ENCODE measurements at regions not wholly inside any gene's neighbourhood (a gene's known extent, or its start where the extent isn't known, plus 50 kb on each side); places are given as distances from the start of the nearest gene placed in this dataset.

DNA sequence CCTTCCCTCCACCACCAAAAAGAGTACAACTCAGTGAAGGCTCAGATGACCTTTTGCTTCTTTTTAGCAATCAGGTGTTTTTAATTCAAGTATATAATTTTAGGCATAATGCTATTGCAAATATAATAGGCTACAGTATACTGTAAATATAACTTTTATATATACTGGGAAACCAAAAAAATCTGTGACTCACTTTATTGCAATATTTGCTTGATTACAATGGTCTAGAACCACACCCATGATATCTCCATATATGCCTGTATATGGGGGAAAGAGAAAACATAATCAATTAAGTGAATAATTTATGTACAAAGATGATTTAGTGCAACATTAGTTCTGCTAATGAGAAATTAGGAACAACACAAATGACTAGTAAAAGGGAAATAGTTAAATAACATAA is 134.3 kb downstream of the TLE3 start:
- DNase-seq, result no peak

DNA sequence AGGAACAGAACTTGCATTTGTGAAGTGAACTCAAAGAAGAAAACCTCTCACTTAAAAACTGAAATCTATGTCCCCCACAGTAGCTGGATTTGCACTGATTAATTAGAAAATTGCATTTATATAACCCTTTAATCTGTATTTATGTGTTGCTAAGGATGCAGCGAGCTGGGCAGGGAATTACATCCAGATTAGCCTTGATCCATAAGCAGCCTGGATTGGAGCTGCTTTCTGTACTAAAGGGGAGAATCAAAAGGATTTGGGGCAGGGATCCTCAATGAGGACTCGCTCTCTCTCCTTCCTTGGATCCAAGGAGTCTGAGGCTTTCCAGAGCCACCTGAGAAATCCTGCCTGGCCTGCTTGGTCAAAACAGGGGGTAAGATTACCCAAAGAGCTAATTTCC is 125.9 kb downstream of the TLE3 start:
- DNase-seq, result no peak

DNA sequence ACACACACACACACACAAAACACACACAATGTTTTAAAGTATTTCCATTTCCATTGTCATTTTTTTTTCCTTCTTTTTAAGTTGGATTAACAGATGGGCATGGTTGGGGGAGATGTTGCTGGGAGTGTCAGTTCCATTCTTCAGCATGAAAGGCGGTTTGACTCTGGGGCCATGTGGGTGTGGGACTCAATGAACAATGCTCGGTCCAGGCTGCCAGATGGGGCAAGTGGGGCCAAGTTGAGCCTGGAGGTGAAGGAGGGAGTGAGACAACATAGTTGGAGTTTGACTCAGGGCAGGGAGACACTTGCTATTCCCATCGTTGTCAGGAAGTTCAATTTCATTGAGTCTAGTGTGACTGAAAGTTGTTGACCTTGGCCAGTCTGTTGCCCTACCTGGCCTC is 125.3 kb downstream of the TLE3 start:
- DNase-seq, result no peak

GRCh38 chr15:69973102-69973714 is 124.5 kb downstream of the TLE3 start:
- DNase-seq, result no peak

DNA sequence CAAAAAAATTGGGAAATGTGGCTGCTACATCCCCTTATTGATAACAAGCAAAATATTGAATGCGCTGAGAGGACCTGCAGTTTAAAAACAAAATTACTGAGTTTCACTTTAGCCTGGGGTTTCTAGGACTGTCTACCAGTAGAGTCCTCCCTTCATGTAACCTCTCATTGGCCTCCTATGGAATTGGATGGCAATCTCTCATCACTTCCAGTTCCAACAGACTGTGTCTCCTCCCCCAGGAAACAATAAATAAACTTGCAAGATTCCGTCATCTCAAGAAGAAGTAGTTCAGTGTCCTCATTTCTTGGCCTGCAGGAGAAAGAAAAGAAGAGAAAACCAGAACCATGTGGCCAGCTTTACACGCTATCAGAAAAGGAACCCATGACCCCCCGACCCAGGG is 123.8 kb downstream of the TLE3 start:
- no peak for DNase-seq

DNA sequence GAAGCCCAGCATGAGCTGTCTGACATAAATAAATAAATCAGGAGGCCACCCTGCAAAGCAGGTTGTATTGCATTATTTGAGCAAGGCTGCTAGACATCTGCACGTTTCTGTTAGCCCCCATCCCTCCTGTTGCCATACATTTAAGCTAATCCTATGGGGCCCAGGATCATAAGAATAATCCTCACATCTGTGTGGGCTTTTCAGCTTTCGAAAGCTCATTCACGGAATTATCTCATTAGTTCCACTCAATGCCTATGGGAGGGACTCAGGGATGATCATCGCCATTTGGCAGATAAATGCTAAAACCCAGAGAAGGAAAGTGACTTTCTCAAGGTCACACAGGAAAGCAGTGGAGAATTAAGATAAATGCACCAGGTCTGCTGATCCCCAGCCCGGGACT is 123.4 kb downstream of the TLE3 start:
- no peak for DNase-seq

- DNase-seq, result peak; percentile 31
Observed at GRCh38 chr15:69976366-69976994, 121.2 kb downstream of the TLE3 start.

- DNase-seq, result no peak
Observed at GRCh38 chr15:69978603-69979002, 119.1 kb downstream of the TLE3 start.

- DNase-seq, result no peak
Observed at GRCh38 chr15:69979262-69979661, 118.5 kb downstream of the TLE3 start.

DNA sequence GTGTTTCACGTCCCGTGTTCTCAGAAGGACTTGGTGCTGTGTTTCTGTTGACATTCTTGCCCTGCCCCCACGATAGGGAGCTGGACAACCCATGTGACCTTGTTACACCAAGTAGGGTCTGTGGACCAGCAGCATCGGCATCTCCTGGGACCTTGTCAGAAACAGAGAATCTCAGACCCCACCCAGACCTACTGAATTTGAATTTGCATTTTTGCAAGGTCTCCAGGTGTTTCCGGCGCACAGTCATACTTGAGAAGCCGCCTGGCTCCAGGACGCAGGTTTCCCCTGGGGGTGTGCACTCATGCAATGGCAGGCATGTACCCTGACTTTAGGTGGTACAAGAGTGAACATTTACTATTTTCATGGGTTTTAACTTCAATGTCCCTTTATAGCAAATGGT is 117.9 kb downstream of the TLE3 start:
- no peak for DNase-seq

DNA sequence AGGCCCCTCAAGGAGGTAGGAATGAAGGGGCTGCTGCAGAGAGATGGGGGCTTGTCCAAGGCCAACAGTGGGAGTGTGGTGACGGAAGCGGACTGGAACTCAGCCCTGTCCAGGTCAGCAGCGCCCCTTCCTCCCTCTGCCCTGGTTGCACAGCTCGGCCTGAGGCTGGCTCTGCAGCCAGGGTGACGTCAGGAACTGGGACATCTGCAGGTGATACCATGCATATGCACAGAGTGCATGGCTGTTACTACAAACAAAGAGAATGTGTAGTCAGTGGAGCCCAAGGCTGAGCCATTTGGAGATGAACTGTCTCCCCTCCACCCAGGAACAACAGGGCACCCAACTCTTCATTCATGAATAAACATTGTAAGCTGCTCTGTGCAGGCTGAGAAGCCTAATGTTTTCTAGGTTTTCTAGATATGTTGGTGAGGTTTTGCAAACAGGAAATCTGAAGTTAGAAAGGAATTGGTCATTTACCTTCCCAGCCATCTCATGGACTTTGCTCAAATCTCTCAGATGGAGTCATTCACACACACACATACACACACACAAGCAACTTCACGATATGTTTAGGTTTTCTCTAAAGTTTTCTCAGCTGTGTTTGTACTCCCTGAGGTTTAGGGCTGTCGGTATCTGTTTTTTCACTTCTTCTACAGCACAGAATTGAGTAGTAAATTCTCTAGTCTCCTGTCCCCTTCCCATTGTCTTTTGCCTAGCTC is 117.2 kb downstream of the TLE3 start:
- no peak for DNase-seq

- no peak for DNase-seq
Observed at GRCh38 chr15:69982037-69982436, 115.7 kb downstream of the TLE3 start.

GRCh38 chr15:69983696-69984265 is 113.9 kb downstream of the TLE3 start:
- DNase-seq, result no peak

DNA sequence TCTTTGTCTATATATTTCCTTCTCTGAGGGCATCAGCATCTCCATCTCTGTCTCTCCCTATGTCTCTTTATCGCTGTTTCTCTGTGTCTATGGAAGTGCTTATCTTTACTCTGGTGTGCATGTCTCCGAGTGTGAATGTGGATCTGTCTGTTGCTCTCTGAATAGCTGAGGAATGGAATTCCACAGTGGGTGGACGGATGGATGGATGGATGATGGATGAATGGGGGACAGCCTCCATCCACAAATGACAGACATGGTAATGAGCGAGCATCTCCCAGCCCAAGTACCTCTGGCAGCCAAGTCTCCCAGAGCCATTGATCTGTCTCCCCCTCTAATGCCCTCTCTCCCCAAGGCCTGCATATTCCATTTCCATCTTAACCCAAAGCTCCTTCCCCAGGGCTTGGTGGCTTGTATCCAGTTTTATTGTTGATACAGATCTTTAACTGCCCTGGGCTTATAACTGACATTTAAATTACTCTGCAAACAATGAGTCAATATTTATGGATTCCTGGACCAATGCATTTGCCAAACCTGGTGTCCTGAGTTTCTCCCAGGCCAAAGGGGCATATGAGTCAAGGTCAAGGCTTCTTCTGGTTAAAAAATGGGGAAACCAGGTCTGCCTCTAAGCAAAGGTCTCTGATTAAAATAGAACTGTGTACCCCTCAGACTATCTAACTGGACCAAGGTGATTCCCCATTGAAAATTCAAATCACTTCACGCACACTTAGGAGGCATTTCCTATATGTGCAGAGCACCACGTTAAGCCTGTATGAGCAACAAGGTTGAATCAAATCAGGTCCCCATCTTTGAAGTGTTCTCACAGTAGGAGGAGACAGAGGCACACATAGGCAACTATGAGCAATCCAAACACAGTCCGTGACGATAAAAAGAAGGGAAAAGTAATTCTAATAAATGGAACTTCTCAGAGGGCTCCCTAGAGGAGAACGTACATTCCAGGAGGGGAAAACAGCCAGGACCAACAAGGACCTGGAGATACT is 109.9 kb downstream of the TLE3 start:
- no peak for DNase-seq

- DNase-seq, result no peak
Observed at GRCh38 chr15:69988541-69989225, 109.0 kb downstream of the TLE3 start.

GRCh38 chr15:69990566-69991421 is 106.9 kb downstream of the TLE3 start:
- no peak for DNase-seq

DNA sequence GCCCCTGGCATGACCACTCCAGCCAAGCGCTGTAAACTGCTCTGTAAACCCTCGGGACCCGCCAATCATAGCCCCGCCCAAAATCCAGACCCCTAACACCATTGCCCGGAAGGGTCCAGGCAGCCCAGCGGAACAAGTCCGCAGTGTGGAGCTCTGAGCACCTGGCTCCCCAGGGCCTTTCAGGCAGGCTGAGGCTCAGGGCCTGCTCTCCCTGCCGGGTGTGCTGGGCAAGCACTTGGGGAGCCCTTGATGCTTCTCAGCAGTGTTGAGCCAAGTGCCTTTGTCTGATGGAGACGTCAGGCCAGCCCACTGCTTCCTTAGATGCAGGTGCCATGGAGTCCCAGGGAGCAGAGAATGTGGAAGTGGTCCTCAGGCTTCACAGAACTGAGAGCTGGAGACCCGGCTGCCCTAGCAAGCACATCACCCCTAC is 106.2 kb downstream of the TLE3 start:
- no peak for DNase-seq

GRCh38 chr15:69992348-69992747 is 105.4 kb downstream of the TLE3 start:
- DNase-seq, result no peak

GRCh38 chr15:69994429-69995205 is 103.1 kb downstream of the TLE3 start:
- no peak for DNase-seq

Data from T-helper 9 cell (primary cell).